ENCODE measurements at regions not wholly inside any gene's neighbourhood (a gene's known extent, or its start where the extent isn't known, plus 50 kb on each side); places are given as distances from the start of the nearest gene placed in this dataset.

DNA sequence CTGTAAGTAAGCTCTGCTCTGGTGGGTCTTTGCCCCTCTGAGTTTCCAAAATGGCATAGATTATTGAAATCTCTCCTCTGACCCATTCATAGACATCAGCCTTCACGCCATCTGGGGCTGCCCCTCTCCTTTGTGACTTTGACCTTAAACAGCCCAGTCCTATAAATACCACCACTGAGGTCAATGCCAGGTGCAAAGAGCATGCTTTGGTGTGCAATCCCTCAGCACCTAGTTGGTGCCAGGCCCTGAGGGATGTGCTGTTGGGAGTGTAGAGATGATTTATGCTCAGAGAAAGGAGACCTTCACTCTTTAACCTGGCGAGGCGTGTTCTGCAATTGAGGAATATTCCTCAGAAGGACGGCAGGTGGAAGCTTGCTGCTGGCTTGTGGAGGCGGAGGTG is 121.7 kb upstream of the TSHZ3 start:
- TF ChIP-seq POLR2A (IDR thresholded peaks at IDR 0.05; ENCODE audit: low read length) = no peak
- TF ChIP-seq GATA1 (IDR thresholded peaks at IDR 0.05; ENCODE audit: low read depth, low read length) = no peak
